ACC112 (cell line): ENCODE measurements at regions not wholly inside any gene's neighbourhood (a gene's known extent, or its start where the extent isn't known, plus 50 kb on each side); places are given as distances from the start of the nearest gene placed in this dataset.
"Not testable (repeated sequence)": the region's sequence is repeated elsewhere in the genome, so short reads cannot be mapped to it uniquely, and the experiment has no call there.

Experiments used
- H2AFZ ChIP-seq: fragments of 200-600 bp; sonication (generic); one replicate; pipeline ENCODE4 v1.6.0; 2017; ENCODE audit warnings: antibody characterized with exemption, low read length; ENCODE audit not compliant: unreplicated experiment
- H3K27ac ChIP-seq: fragments of 200-600 bp; sonication (generic); 2 replicates; pipeline ENCODE4 v1.5.1; 2014; ENCODE audit warnings: low read depth, mild to moderate bottlenecking, antibody characterized with exemption, low read length, moderate library complexity
- H3K27me3 ChIP-seq: fragments of 200-600 bp; sonication (generic); 2 replicates; pipeline ENCODE4 v1.6.1; 2014; ENCODE audit warnings: mild to moderate bottlenecking, antibody characterized with exemption, low read length, moderate library complexity, mixed read lengths; ENCODE audit not compliant: insufficient read depth
- H3K36me3 ChIP-seq: fragments of 200-600 bp; sonication (generic); 2 replicates; pipeline ENCODE4 v1.6.1; 2016; ENCODE audit warnings: mild to moderate bottlenecking, antibody characterized with exemption, low read length, moderate library complexity, mixed read lengths; ENCODE audit not compliant: insufficient read depth
- H3K4me1 ChIP-seq: fragments of 200-600 bp; sonication (generic); one replicate; pipeline ENCODE4 v1.6.1; 2016; ENCODE audit warnings: low read length, mixed read lengths; ENCODE audit not compliant: insufficient read depth, unreplicated experiment, control insufficient read depth
- H3K4me3 ChIP-seq: fragments of 200-600 bp; sonication (generic); 2 replicates; pipeline ENCODE4 v1.5.1; 2014; ENCODE audit warnings: mild to moderate bottlenecking, low read depth, low read length
- H3K79me2 ChIP-seq: fragments of 200-600 bp; sonication (generic); one replicate; pipeline ENCODE4 v1.6.0; 2016; ENCODE audit warnings: low read length; ENCODE audit not compliant: control insufficient read depth, unreplicated experiment, insufficient read depth

DNA sequence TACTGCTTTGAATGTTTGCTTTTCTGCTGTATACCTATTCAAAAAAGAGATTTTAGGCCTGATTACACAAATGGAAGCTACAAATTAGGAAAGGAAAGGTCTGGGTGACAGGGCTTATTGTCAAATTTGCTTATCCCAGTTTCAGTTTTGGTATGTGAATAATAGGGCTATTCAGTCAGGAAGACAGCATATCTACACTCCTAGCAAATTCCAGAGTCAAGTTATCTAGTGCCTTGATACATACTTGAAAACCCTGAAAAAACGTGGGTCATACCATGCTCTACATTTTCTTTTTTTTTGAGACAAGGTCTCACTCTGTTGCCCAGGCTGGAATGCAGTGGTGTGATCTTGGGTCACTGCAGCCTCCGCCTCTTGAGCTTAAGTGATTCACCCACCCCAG lies 59.2 kb upstream of the CCDC180 start:
- H3K36me3 ChIP-seq, H3K27me3 ChIP-seq, H2AFZ ChIP-seq, H3K4me1 ChIP-seq, H3K79me2 ChIP-seq, H3K4me3 ChIP-seq: not testable (repeated sequence)
- H3K27ac ChIP-seq: 0 out of 2 replicates have a peak overlapping the region, but pooled peaks have one; percentile 40

DNA sequence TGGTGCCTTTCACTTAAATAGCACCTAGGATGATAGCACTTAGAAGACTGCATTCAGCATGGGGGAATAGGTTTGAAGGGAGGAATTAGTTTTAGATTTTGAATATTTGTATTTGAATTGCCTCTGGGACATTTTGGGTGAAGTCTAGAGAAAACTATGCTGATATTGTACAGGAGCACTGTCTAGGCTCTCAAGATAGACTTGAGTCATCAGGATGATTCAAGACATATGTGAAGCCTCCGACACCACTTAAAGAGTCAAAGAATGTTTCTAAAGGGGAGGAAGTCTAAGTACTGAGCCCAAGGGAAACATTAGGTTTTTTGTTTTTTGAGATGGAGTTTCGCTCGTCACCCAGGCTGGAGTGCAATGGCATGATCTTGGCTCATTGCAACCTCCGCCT lies 63.9 kb upstream of the CCDC180 start:
- Histone ChIP-seq H3K4me3 (no peak overlapping the region), H3K4me1 (peaks cover 8% of the 10 kb centered on the region), H3K79me2 (peaks cover 31% of the 10 kb centered on the region)

DNA sequence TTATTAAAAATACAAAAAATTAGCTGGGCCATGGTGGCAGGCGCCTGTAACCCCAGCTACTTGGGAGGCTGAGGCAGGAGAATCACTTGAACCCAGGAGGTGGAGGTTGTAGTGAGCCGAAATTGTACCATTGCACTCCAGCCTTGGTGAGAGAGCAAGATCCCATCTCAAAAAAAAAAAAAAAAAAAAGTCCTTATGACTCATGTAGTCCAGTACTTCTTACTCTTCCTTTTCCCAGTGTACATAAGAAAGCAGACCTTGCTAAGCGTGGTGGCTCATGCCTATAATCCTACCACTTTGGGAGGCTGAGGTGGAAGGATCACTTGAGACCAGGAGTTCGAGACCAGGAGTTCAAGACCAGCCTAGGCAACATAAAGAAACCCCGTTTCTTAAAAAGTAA lies 66.0 kb upstream of the CCDC180 start:
- not testable (repeated sequence) for H2AFZ ChIP-seq, H3K27me3 ChIP-seq, H3K27ac ChIP-seq, H3K4me3 ChIP-seq, H3K36me3 ChIP-seq
- H3K79me2 ChIP-seq: peaks cover 41% of the 10 kb centered on the region
- H3K4me1 ChIP-seq: peaks cover 12% of the 10 kb centered on the region

More for the DNA sequence above, 63.9 kb upstream of the CCDC180 start:
- Histone ChIP-seq H3K36me3 (no peaks in the 10 kb centered on the region), H3K27ac (no peak overlapping the region), H2AFZ (no peak overlapping the region), H3K27me3 (no peaks in the 10 kb centered on the region)

DNA sequence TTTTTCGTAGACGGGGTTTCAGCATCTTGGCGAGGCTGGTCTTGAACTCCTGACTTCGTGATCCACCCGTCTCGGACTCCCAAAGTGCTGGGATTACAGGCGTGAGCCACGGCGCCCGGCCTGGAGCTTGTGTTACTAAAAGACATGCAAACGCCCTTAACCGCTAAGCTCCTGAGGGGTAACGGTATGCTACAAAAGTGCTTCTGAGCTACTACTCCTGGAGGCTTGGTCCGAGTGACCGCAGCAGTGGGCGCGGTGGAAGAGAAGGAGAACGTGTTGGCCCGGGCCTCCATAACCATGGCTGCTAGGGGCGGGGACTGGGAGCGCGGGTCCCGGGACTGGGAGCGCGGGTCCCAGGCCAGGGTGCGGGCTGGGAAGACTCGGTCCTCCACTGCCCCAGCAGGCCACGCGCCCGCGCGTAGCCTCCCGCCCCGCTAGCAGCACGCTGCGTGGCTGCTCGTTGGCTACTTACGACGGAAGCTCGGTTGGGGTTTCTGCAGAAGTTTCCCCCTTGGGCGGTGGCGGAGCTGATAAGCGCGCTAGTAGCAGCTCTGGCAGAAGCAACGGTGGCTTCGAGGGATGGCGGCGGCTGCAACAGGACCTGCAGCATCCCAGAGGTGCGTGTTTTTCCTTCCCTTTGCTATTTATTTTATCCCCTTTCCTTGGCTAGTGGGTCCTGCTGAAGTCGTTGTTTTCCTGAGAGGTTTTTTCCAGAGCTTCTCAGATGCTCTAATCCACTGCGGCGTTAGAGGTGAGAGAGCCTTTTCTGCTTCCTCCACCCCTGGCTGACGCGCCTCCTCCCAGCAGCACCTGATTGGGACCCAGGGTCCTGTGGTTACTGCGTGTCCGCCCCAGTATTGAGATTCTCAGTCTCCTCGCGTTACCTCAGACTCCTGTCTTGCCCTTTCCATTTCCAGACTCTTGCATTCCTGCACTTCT lies 69.2 kb upstream of the CCDC180 start:
- peaks cover 12% of the 10 kb centered on the region for H3K4me1 ChIP-seq
- H3K27ac ChIP-seq: peak overlapping the region; percentile 82
- H2AFZ ChIP-seq: peak overlapping the region; percentile 86
- no peaks in the 10 kb centered on the region for H3K36me3 ChIP-seq
- peaks cover 41% of the 10 kb centered on the region for H3K79me2 ChIP-seq
- peak overlapping the region; percentile 89 for H3K4me3 ChIP-seq
- H3K27me3 ChIP-seq: no peaks in the 10 kb centered on the region

GRCh38 chr9:97237311-97237786 lies 70.1 kb upstream of the CCDC180 start:
- H3K79me2 ChIP-seq: peaks cover 34% of the 10 kb centered on the region
- H3K4me1 ChIP-seq: peaks cover 12% of the 10 kb centered on the region
- no peaks in the 10 kb centered on the region for H3K27me3 ChIP-seq
- no peaks in the 10 kb centered on the region for H3K36me3 ChIP-seq
- peak overlapping the region; percentile 43 for H2AFZ ChIP-seq
- H3K4me3 ChIP-seq: peak overlapping the region; percentile 89
- H3K27ac ChIP-seq: no peak overlapping the region

GRCh38 chr9:97233009-97233400 lies 74.5 kb upstream of the CCDC180 start:
- not testable (repeated sequence) for H3K36me3 ChIP-seq, H3K27ac ChIP-seq, H3K4me3 ChIP-seq, H2AFZ ChIP-seq, H3K27me3 ChIP-seq, H3K4me1 ChIP-seq
- peaks cover 10% of the 10 kb centered on the region for H3K79me2 ChIP-seq

- not testable (repeated sequence) for H3K27me3 ChIP-seq, H2AFZ ChIP-seq, H3K4me3 ChIP-seq, H3K4me1 ChIP-seq, H3K79me2 ChIP-seq, H3K36me3 ChIP-seq, H3K27ac ChIP-seq
These were observed 75.1 kb upstream of the CCDC180 start for GRCh38 chr9:97232060-97233008.

DNA sequence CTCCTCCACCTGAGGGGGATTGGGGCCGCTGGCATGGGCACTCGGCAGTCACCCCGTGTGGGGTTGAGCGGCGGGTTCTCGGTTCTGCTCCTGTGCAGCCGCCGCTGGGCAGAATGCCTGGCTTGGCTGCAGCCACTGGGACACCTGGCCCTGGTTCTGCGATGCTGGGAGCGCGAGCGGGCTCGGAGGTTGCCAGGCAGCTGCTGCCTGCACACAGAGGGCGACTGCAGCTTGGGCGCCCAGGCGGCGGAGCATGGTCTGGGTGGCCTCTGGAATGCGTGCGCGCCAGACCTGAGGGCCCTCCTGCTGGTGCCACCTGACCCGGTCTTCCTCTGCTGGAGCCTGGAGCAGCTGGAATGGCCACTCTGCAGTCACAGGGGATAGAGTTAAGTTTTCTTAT lies 85.1 kb upstream of the CCDC180 start:
- not testable (repeated sequence) for H3K27ac ChIP-seq, H3K4me1 ChIP-seq, H3K4me3 ChIP-seq, H3K36me3 ChIP-seq, H3K79me2 ChIP-seq, H2AFZ ChIP-seq
- peaks cover 40% of the 10 kb centered on the region for H3K27me3 ChIP-seq

- peak overlapping the region; percentile 38 for H3K4me3 ChIP-seq
- H2AFZ ChIP-seq, H3K27ac ChIP-seq, H3K4me1 ChIP-seq, H3K79me2 ChIP-seq, H3K36me3 ChIP-seq: not testable (repeated sequence)
- peaks cover 40% of the 10 kb centered on the region for H3K27me3 ChIP-seq
These were observed 85.7 kb upstream of the CCDC180 start for GRCh38 chr9:97221478-97222355.

- no peaks in the 10 kb centered on the region for H3K36me3 ChIP-seq
- H3K4me1 ChIP-seq: no peaks in the 10 kb centered on the region
- no peak overlapping the region for H3K27ac ChIP-seq
- peak overlapping the region; percentile 38 for H3K4me3 ChIP-seq
- no peaks in the 10 kb centered on the region for H3K79me2 ChIP-seq
- no peak overlapping the region for H2AFZ ChIP-seq
- H3K27me3 ChIP-seq: peaks cover 40% of the 10 kb centered on the region
These were observed 86.5 kb upstream of the CCDC180 start for GRCh38 chr9:97220894-97221477.
